PFSK-1 (cell line): ENCODE measurements at regions not wholly inside any gene's neighbourhood (a gene's known extent, or its start where the extent isn't known, plus 50 kb on each side); places are given as distances from the start of the nearest gene placed in this dataset.

Experiments
- POLR2AphosphoS5 ChIP-seq: IDR thresholded peaks from 2 replicates; pipeline ENCODE4 v1.6.1; 2012; ENCODE audit warnings: low read depth, mild to moderate bottlenecking, control low read depth, low read length, moderate library complexity
- REST ChIP-seq, 2 experiments: IDR thresholded peaks; 2 replicates each; pipeline versions ENCODE4 v1.6.1 to v1.8.0; 2011 to 2012; ENCODE audit warnings: low read depth in 2 of 2, low read length in 2 of 2, control low read depth in 1 of 2, inconsistent platforms in 1 of 2, mild to moderate bottlenecking in 1 of 2, moderate library complexity in 1 of 2; ENCODE audit not compliant: insufficient read depth in 1 of 2

- no peak for TF ChIP-seq POLR2AphosphoS5
- no peak for TF ChIP-seq REST (IDR thresholded peaks at IDR 0.05; ENCODE audit: insufficient read depth in 1 of 2, low read depth in 2 of 2, low read length in 2 of 2)
Measured at GRCh38 chr13:50318887-50319286, 303.6 kb downstream of the KCNRG start.
